GM10266 (cell line): ENCODE measurements at regions not wholly inside any gene's neighbourhood (a gene's known extent, or its start where the extent isn't known, plus 50 kb on each side); places are given as distances from the start of the nearest gene placed in this dataset.

ENCODE experiments used
- DNase-seq: peaks from one replicate; pipeline ENCODE4 v3.0.0; 2012; ENCODE audit errors: extremely low spot score
- CTCF ChIP-seq: IDR thresholded peaks from 2 replicates; pipeline ENCODE4 v1.5.1; 2012; ENCODE audit warnings: mild to moderate bottlenecking, low read depth; ENCODE audit not compliant: control insufficient read depth, insufficient read depth; ENCODE audit errors: missing control alignments

GRCh38 chr4:34814266-34814665 is 1430.0 kb downstream of the ARAP2 start:
- DNase-seq, result no peak
- TF ChIP-seq CTCF, result no peak

GRCh38 chr4:34824515-34824914 is 1419.8 kb downstream of the ARAP2 start:
- DNase-seq, result no peak
- no peak for TF ChIP-seq CTCF

- no peak for DNase-seq
- TF ChIP-seq CTCF, result no peak
Measured at GRCh38 chr4:34826660-34827059, 1417.7 kb downstream of the ARAP2 start.

- no peak for DNase-seq
- TF ChIP-seq CTCF, result no peak
Measured at GRCh38 chr4:34845926-34846325, 1398.4 kb downstream of the ARAP2 start.

- no peak for TF ChIP-seq CTCF
- no peak for DNase-seq
Measured at GRCh38 chr4:34850421-34850820, 1393.9 kb downstream of the ARAP2 start.

- no peak for DNase-seq
- no peak for TF ChIP-seq CTCF
Measured at GRCh38 chr4:34850968-34851367, 1393.3 kb downstream of the ARAP2 start.

- TF ChIP-seq CTCF, result no peak
- DNase-seq, result no peak
Measured at GRCh38 chr4:34851411-34851810, 1392.9 kb downstream of the ARAP2 start.
